Nephron progenitor cell (in vitro differentiated cells): ENCODE measurements at regions not wholly inside any gene's neighbourhood (a gene's known extent, or its start where the extent isn't known, plus 50 kb on each side); places are given as distances from the start of the nearest gene placed in this dataset.

ENCODE experiments used
- DNase-seq: peaks from one replicate; pipeline ENCODE4 v3.0.0; 2021
- H3K27ac Mint-ChIP-seq: 2 replicates; pipeline ENCODE4 v1.8.0; 2021; ENCODE audit warnings: mild to moderate bottlenecking, moderate library complexity, mixed read lengths
- H3K27me3 Mint-ChIP-seq: 2 replicates; pipeline ENCODE4 v1.8.0; 2021; ENCODE audit warnings: mild to moderate bottlenecking, low read depth, mixed read lengths; ENCODE audit not compliant: poor library complexity
- H3K36me3 Mint-ChIP-seq: 2 replicates; pipeline ENCODE4 v1.8.0; 2021; ENCODE audit warnings: low read depth, mixed read lengths
- H3K4me1 Mint-ChIP-seq: 2 replicates; pipeline ENCODE4 v1.8.0; 2021; ENCODE audit warnings: mixed read lengths
- H3K4me3 Mint-ChIP-seq: 2 replicates; pipeline ENCODE4 v1.8.0; 2021; ENCODE audit warnings: mild to moderate bottlenecking, moderate library complexity, mixed read lengths
- H3K9me3 Mint-ChIP-seq: 2 replicates; pipeline ENCODE4 v1.8.0; 2021; ENCODE audit warnings: mild to moderate bottlenecking, moderate library complexity, mixed read lengths
- TF ChIP-seq, protein P1 (sequence below): fragments of 200-600 bp; sonication (generic); IDR thresholded peaks from 2 replicates; pipeline ENCODE4 v1.5.0; 2021; ENCODE audit warnings: antibody characterized with exemption

DNA sequence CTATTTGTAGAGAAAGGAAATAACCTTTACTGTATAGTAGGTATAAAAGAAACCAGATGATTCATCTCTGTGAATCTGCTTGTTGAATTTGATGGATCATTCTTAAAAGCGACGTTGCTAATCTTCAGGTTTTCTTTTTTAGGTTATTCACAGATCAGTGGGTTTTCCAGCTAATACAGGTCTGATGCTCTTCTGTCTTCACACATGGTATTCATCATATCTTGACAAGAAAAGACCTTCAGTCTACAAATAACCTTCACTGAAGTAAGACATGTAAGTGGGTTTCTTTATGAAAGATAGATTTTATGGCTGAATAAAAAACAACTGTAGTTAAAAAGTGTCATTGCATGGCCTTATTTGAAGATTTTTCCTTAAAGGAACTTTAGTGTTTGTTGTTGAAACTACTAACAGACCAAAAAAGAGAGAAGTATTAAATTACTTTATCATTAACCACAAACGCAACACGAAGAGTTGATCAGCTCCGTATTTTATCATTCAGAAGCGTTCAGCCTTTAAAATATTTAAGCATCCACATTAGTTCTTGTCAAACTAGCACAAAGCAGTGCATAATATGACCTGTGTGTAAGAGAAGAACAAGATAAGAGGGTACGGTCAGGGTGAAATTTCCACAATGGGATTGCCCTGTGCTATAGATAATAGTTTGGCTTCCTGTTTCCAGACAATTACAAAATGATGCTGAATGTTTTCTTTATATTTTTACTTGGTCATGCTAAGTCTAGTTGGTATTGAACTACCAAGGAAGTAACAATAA is 299.5 kb downstream of the MZT1 start:
- DNase-seq, result no peak

DNA sequence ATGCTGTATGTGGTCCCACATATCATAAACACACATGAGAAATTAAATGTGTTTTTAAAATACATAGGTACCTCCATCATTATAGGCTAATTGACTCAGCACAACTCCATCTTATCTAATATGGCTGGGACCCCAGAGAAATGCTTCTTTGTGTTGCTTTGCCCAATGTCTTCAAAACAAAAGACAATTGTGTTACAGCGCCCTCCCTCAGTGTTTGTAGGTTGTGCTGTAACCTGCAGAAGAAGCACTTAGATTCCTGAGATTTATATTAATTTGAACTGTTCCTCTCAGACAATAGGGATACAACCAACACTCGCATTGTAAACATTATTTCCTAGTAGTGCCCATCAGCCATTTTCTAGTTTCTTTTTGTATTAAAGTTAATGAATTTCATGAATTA is 303.4 kb downstream of the MZT1 start:
- DNase-seq, result no peak
- Mint-ChIP-seq H3K4me3 (no peak overlapping the region), H3K4me1 (no peaks in the 10 kb centered on the region), H3K9me3 (no peaks in the 10 kb centered on the region), H3K27ac (no peak overlapping the region), H3K27me3 (no peaks in the 10 kb centered on the region), H3K36me3 (no peaks in the 10 kb centered on the region)
- TF ChIP-seq, protein P1, sequence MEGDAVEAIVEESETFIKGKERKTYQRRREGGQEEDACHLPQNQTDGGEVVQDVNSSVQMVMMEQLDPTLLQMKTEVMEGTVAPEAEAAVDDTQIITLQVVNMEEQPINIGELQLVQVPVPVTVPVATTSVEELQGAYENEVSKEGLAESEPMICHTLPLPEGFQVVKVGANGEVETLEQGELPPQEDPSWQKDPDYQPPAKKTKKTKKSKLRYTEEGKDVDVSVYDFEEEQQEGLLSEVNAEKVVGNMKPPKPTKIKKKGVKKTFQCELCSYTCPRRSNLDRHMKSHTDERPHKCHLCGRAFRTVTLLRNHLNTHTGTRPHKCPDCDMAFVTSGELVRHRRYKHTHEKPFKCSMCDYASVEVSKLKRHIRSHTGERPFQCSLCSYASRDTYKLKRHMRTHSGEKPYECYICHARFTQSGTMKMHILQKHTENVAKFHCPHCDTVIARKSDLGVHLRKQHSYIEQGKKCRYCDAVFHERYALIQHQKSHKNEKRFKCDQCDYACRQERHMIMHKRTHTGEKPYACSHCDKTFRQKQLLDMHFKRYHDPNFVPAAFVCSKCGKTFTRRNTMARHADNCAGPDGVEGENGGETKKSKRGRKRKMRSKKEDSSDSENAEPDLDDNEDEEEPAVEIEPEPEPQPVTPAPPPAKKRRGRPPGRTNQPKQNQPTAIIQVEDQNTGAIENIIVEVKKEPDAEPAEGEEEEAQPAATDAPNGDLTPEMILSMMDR, result no peak

More for the DNA sequence above, 299.5 kb downstream of the MZT1 start:
- TF ChIP-seq, protein P1, result no peak
- Mint-ChIP-seq H3K27me3 (no peaks in the 10 kb centered on the region), H3K9me3 (no peaks in the 10 kb centered on the region), H3K4me1 (no peaks in the 10 kb centered on the region), H3K27ac (no peak overlapping the region), H3K4me3 (no peak overlapping the region), H3K36me3 (no peaks in the 10 kb centered on the region)

DNA sequence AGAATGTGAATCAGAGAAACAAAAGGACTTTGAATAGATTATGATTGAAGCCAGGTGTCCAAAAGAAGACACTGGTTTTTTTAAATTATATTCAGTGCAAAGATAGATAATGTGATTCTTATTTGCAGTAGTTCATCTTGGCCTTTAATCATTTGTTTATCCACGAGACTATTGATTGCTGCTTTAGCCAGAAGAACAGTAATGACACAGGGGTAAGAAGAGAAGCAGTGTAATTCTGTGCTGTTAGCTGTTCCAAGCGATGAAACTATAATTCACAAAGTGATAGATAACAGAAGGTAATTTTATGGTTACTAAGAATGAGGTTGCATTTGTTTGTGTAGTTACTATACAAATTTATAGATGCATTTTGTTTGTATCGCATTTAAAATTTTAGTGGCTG is 311.6 kb downstream of the MZT1 start:
- no peaks in the 10 kb centered on the region for H3K4me1 Mint-ChIP-seq
- no peak for DNase-seq
- no peaks in the 10 kb centered on the region for H3K36me3 Mint-ChIP-seq
- no peak overlapping the region for H3K4me3 Mint-ChIP-seq
- no peaks in the 10 kb centered on the region for H3K9me3 Mint-ChIP-seq
- H3K27me3 Mint-ChIP-seq, result peaks cover 13% of the 10 kb centered on the region
- H3K27ac Mint-ChIP-seq, result no peak overlapping the region
- TF ChIP-seq, protein P1, result no peak

DNA sequence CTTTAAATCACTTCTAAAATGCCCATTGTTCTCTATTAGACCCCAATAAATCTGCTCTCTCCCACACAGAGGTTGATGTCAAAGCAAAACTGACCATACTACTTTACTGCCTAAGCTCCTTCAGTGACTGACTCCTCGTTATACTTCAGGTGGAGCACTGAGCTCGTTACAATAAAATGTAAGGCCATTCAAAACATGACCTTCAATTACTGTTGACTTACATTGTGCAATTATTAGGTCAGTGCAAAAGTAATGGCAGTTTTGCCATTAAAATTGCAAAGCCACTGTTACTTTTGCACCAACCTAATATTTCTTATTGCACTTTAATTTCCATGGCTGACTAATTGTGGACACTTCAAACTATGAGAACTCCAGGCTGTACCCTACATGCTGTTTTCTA is 314.9 kb downstream of the MZT1 start:
- H3K36me3 Mint-ChIP-seq, result no peaks in the 10 kb centered on the region
- H3K4me3 Mint-ChIP-seq, result no peak overlapping the region
- no peaks in the 10 kb centered on the region for H3K4me1 Mint-ChIP-seq
- TF ChIP-seq, protein P1, result no peak
- peaks cover 13% of the 10 kb centered on the region for H3K27me3 Mint-ChIP-seq
- no peak for DNase-seq
- H3K9me3 Mint-ChIP-seq, result no peaks in the 10 kb centered on the region
- H3K27ac Mint-ChIP-seq, result no peak overlapping the region

DNA sequence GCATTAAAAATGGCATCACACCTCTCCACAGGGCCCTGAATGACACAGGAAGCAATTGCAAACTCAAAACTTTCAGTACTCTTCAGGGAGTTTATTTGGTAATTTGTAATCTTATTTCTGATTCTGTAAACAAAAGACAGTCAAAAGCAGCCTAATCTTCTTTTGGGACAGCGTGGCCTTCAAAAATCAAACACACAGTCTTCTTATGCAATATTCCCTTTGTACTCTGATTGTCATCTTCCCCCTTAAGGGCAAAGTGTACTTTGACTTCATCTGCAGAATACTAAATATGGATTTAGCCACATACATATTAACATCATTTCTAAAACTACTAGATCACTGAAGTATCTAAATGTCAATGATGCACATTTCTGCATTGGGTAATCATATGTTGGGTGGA is 322.0 kb downstream of the MZT1 start:
- Mint-ChIP-seq H3K9me3 (no peaks in the 10 kb centered on the region), H3K27ac (no peak overlapping the region), H3K36me3 (no peaks in the 10 kb centered on the region), H3K27me3 (no peaks in the 10 kb centered on the region), H3K4me3 (no peak overlapping the region), H3K4me1 (no peaks in the 10 kb centered on the region)
- TF ChIP-seq, protein P1, result no peak
- no peak for DNase-seq

DNA sequence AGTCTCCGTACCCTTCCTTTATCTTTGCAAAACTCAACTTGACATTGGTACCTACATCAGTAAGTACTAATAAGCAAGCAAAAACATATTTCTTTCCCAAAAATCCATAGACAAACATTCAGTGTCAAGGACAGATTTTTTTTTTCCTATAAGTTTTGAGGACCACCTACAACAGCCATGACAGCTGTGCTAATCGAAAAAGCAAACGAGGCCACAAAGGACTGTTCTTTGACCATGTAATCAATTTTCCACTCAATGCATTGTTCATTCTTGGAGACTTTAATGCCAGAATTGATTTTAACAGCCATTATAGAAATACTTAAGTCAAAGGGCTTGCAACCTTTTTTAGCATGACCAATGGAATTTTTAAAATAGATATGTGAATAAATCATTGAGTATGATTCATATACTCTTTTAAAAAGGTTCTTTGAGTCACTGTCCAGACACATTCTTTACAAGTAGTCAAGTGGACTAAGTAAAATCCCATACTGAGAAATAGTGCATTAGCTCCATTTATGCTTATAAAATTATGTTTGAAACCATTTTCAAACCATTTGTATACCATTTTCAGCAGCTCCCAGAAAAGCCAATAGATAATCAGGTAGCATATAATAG is 323.9 kb downstream of the MZT1 start:
- no peaks in the 10 kb centered on the region for H3K9me3 Mint-ChIP-seq
- no peaks in the 10 kb centered on the region for H3K36me3 Mint-ChIP-seq
- H3K27me3 Mint-ChIP-seq, result no peaks in the 10 kb centered on the region
- TF ChIP-seq, protein P1, result no peak
- H3K27ac Mint-ChIP-seq, result no peak overlapping the region
- DNase-seq, result no peak
- H3K4me1 Mint-ChIP-seq, result no peaks in the 10 kb centered on the region
- H3K4me3 Mint-ChIP-seq, result no peak overlapping the region
